ENCODE measurements at regions not wholly inside any gene's neighbourhood (a gene's known extent, or its start where the extent isn't known, plus 50 kb on each side); places are given as distances from the start of the nearest gene placed in this dataset.

- no peaks in the 10 kb centered on the region for H3K4me1 ChIP-seq (ENCODE audit: control insufficient read depth in 1 of 2, insufficient read depth in 2 of 2, low read length in 2 of 2)
- H2AFZ ChIP-seq (ENCODE audit: insufficient read depth, low read depth, low read length, poor library complexity, severe bottlenecking) = no peak overlapping the region
- intact Hi-C loops (cut with micrococcal nuclease) = no loop called here
- no peak overlapping the region for H3K27ac ChIP-seq (ENCODE audit: low read depth in 1 of 2, low read length in 2 of 2)
- H3K9me3 ChIP-seq (replicated peaks in 1 of 2; ENCODE audit: control insufficient read depth in 1 of 2, insufficient read depth in 1 of 2, low read length in 2 of 2) = no peaks in the 10 kb centered on the region
- 82% methylated on average over 3 of the region's 3 CpGs for WGBS (ENCODE audit: insufficient coverage)
- no peaks in the 10 kb centered on the region for H3K36me3 ChIP-seq (replicated peaks in 1 of 2; ENCODE audit: control insufficient read depth in 1 of 2, insufficient read depth in 2 of 2, low read length in 2 of 2)
- no peak overlapping the region for H3K27ac Mint-ChIP-seq
- TF ChIP-seq CTCF (IDR thresholded peaks at IDR 0.05) = no peak
- H3K4me3 ChIP-seq (replicated peaks in 1 of 3; ENCODE audit: low read depth in 2 of 3, low read length in 3 of 3) = no peak overlapping the region
- H3K4me2 ChIP-seq (replicated peaks; ENCODE audit: extremely low read depth, low read length, poor library complexity, severe bottlenecking) = no peak overlapping the region
- H3K4me3 Mint-ChIP-seq = no peak overlapping the region
- H3K79me2 ChIP-seq (ENCODE audit: insufficient read depth, low read length) = no peaks in the 10 kb centered on the region
- no peaks in the 10 kb centered on the region for H3K4me1 Mint-ChIP-seq
- H3K27me3 ChIP-seq (ENCODE audit: control insufficient read depth in 2 of 2, insufficient read depth in 2 of 2, low read length in 2 of 2) = no peaks in the 10 kb centered on the region
- peaks cover 4 to 14% (median 5%) of the 10 kb centered on the region in 3 donors for H3K27me3 Mint-ChIP-seq (ENCODE audit: low read depth in 3 of 3)
- no peaks in the 10 kb centered on the region for H3K36me3 Mint-ChIP-seq
- no peaks in the 10 kb centered on the region for H4K20me1 ChIP-seq (ENCODE audit: insufficient read depth, low read length)
- H3K9ac ChIP-seq (ENCODE audit: insufficient read depth, low read length, poor library complexity, severe bottlenecking) = no peak overlapping the region
- no peak for DNase-seq
- H3K9me3 Mint-ChIP-seq = peaks cover 0 to 2% (median 0%) of the 10 kb centered on the region in 7 donors
Observed at GRCh38 chr10:117685431-117685830, 142.9 kb downstream of the EMX2 start.

DNA sequence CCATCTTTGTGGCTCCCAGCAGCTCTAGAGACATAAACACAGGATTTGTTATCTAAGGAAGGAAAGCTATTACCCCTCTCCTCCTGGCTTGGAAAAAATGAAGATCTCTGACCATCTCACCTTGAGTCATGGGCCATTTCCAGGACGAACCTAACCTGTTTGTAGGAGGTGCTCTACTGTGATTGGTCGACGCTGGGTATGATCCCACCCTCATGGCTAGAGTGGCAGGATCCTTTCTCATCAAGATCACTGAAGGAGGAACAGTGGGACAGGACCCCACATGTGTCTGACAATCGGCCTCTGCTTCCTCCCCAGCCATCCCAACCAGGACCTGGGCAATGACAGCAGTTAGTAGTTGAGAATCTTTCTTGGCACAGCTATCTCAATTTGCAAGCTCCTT lies 144.1 kb downstream of the EMX2 start:
- H3K27ac ChIP-seq (ENCODE audit: low read depth in 1 of 2, low read length in 2 of 2) = no peak overlapping the region
- no peak for TF ChIP-seq CTCF (IDR thresholded peaks at IDR 0.05)
- peaks cover 0 to 2% (median 0%) of the 10 kb centered on the region in 7 donors for H3K9me3 Mint-ChIP-seq
- H3K4me1 ChIP-seq (ENCODE audit: control insufficient read depth in 1 of 2, insufficient read depth in 2 of 2, low read length in 2 of 2) = no peaks in the 10 kb centered on the region
- H3K79me2 ChIP-seq (ENCODE audit: insufficient read depth, low read length) = no peaks in the 10 kb centered on the region
- peaks cover 3 to 14% (median 5%) of the 10 kb centered on the region in 3 donors for H3K27me3 Mint-ChIP-seq (ENCODE audit: low read depth in 3 of 3)
- no peaks in the 10 kb centered on the region for H3K36me3 Mint-ChIP-seq
- H3K4me3 Mint-ChIP-seq = no peak overlapping the region
- H3K4me2 ChIP-seq (replicated peaks; ENCODE audit: extremely low read depth, low read length, poor library complexity, severe bottlenecking) = no peak overlapping the region
- intact Hi-C loops (cut with micrococcal nuclease) = no loop called here
- H3K27me3 ChIP-seq (ENCODE audit: control insufficient read depth in 2 of 2, insufficient read depth in 2 of 2, low read length in 2 of 2) = no peaks in the 10 kb centered on the region
- H3K9me3 ChIP-seq (replicated peaks in 1 of 2; ENCODE audit: control insufficient read depth in 1 of 2, insufficient read depth in 1 of 2, low read length in 2 of 2) = no peaks in the 10 kb centered on the region
- no peaks in the 10 kb centered on the region for H4K20me1 ChIP-seq (ENCODE audit: insufficient read depth, low read length)
- H3K36me3 ChIP-seq (replicated peaks in 1 of 2; ENCODE audit: control insufficient read depth in 1 of 2, insufficient read depth in 2 of 2, low read length in 2 of 2) = no peaks in the 10 kb centered on the region
- H3K4me3 ChIP-seq (replicated peaks in 1 of 3; ENCODE audit: low read depth in 2 of 3, low read length in 3 of 3) = no peak overlapping the region
- WGBS (ENCODE audit: insufficient coverage) = no CpG with 5 or more reads among the region's 4 CpGs
- no peak overlapping the region for H3K27ac Mint-ChIP-seq
- no peak for DNase-seq
- H3K4me1 Mint-ChIP-seq = no peaks in the 10 kb centered on the region
- no peak overlapping the region for H2AFZ ChIP-seq (ENCODE audit: insufficient read depth, low read depth, low read length, poor library complexity, severe bottlenecking)
- H3K9ac ChIP-seq (ENCODE audit: insufficient read depth, low read length, poor library complexity, severe bottlenecking) = no peak overlapping the region

Data from CD14-positive monocyte (primary cell).